ENCODE measurements at regions not wholly inside any gene's neighbourhood (a gene's known extent, or its start where the extent isn't known, plus 50 kb on each side); places are given as distances from the start of the nearest gene placed in this dataset.

- DNase-seq (ENCODE audit: low read depth): no peak
Measured at GRCh38 chr5:124377386-124377785, 369.1 kb downstream of the ZNF608 start.

GRCh38 chr5:124373883-124374282 is 372.6 kb downstream of the ZNF608 start:
- DNase-seq (ENCODE audit: low read depth): no peak

GRCh38 chr5:124372457-124372856 is 374.0 kb downstream of the ZNF608 start:
- no peak for DNase-seq (ENCODE audit: low read depth)

- no peak for DNase-seq (ENCODE audit: low read depth)
Measured at GRCh38 chr5:124371111-124371706, 375.2 kb downstream of the ZNF608 start.

- no peak for DNase-seq (ENCODE audit: low read depth)
Measured at GRCh38 chr5:124370601-124371000, 375.8 kb downstream of the ZNF608 start.

- no peak for DNase-seq (ENCODE audit: low read depth)
Measured at GRCh38 chr5:124365361-124365801, 381.1 kb downstream of the ZNF608 start.

- no peak for DNase-seq (ENCODE audit: low read depth)
Measured at GRCh38 chr5:124355928-124356327, 390.5 kb downstream of the ZNF608 start.

GRCh38 chr5:124353016-124353415 is 393.4 kb downstream of the ZNF608 start:
- DNase-seq (ENCODE audit: low read depth): no peak

GRCh38 chr5:124352312-124352711 is 394.1 kb downstream of the ZNF608 start:
- no peak for DNase-seq (ENCODE audit: low read depth)

- DNase-seq (ENCODE audit: low read depth): no peak
Measured at GRCh38 chr5:124349931-124350330, 396.5 kb downstream of the ZNF608 start.

GRCh38 chr5:124343451-124343867 is 403.0 kb downstream of the ZNF608 start:
- peak; percentile 81 for DNase-seq (ENCODE audit: low read depth)

GRCh38 chr5:124342986-124343385 is 403.5 kb downstream of the ZNF608 start:
- DNase-seq (ENCODE audit: low read depth): no peak

- DNase-seq (ENCODE audit: low read depth): no peak
Measured at GRCh38 chr5:124342584-124342983, 403.9 kb downstream of the ZNF608 start.

GRCh38 chr5:124342027-124342471 is 404.4 kb downstream of the ZNF608 start:
- peak; percentile 73 for DNase-seq (ENCODE audit: low read depth)

GRCh38 chr5:124341066-124341858 is 405.2 kb downstream of the ZNF608 start:
- no peak for DNase-seq (ENCODE audit: low read depth)

- no peak for DNase-seq (ENCODE audit: low read depth)
Measured at GRCh38 chr5:124337996-124338395, 408.4 kb downstream of the ZNF608 start.

- no peak for DNase-seq (ENCODE audit: low read depth)
Measured at GRCh38 chr5:124333298-124333979, 413.0 kb downstream of the ZNF608 start.

- no peak for DNase-seq (ENCODE audit: low read depth)
Measured at GRCh38 chr5:124332273-124332672, 414.2 kb downstream of the ZNF608 start.

- DNase-seq (ENCODE audit: low read depth): peak; percentile 37
Measured at GRCh38 chr5:124330595-124331220, 415.7 kb downstream of the ZNF608 start.

- no peak for DNase-seq (ENCODE audit: low read depth)
Measured at GRCh38 chr5:124328201-124328600, 418.2 kb downstream of the ZNF608 start.

GRCh38 chr5:124318661-124319060 is 427.8 kb downstream of the ZNF608 start:
- no peak for DNase-seq (ENCODE audit: low read depth)

GRCh38 chr5:124317451-124317850 is 429.0 kb downstream of the ZNF608 start:
- DNase-seq (ENCODE audit: low read depth): no peak
